Kidney (tissue), 13 donors: ENCODE measurements at regions not wholly inside any gene's neighbourhood (a gene's known extent, or its start where the extent isn't known, plus 50 kb on each side); places are given as distances from the start of the nearest gene placed in this dataset.

Experiments used
- DNase-seq, 5 donors: peaks; one replicate each; pipeline ENCODE4 v3.0.0-alpha.2; 2013 to 2020
- FAIRE-seq: peaks from 2 replicates; lab custom pipeline; 2012; peaks lifted over from hg19 to GRCh38; lab: Jason Lieb, UNC
- H3K27ac ChIP-seq, 2 donors: one replicate each; pipeline ENCODE4 v1.7.0; 2013; ENCODE audit warnings: low read depth in 2 of 2, low read length in 2 of 2, inconsistent platforms in 1 of 2
- H3K27me3 ChIP-seq: one replicate; pipeline ENCODE4 v1.7.1; 2013; ENCODE audit warnings: low read length, inconsistent platforms; ENCODE audit not compliant: control insufficient read depth, insufficient read depth
- H3K36me3 ChIP-seq, 3 donors: one replicate each; pipeline versions ENCODE4 v1.7.0 to v1.7.1; 2013; ENCODE audit warnings: low read length in 3 of 3, control low read depth in 1 of 3, inconsistent platforms in 1 of 3; ENCODE audit not compliant: insufficient read depth in 3 of 3, control insufficient read depth in 2 of 3
- H3K4me1 ChIP-seq, 3 donors: one replicate each; pipeline versions ENCODE4 v1.7.0 to v1.7.1; 2013; ENCODE audit warnings: low read length in 3 of 3, inconsistent platforms in 1 of 3, low read depth in 1 of 3; ENCODE audit not compliant: control insufficient read depth in 2 of 3, insufficient read depth in 2 of 3
- H3K4me3 ChIP-seq, 3 donors: one replicate each; pipeline versions ENCODE4 v1.7.0 to v1.8.1; 2013; ENCODE audit warnings: low read length in 3 of 3, control low read depth in 1 of 3, inconsistent platforms in 1 of 3
- H3K9ac ChIP-seq, 3 donors: one replicate each; pipeline versions ENCODE4 v1.7.0 to v1.7.1; 2013; ENCODE audit warnings: low read length in 3 of 3, control low read depth in 1 of 3, inconsistent platforms in 1 of 3
- H3K9me3 ChIP-seq, 3 donors: one replicate each; pipeline versions ENCODE4 v1.7.0 to v1.7.1; 2013; ENCODE audit warnings: low read length in 3 of 3, control low read depth in 1 of 3, inconsistent platforms in 1 of 3; ENCODE audit not compliant: control insufficient read depth in 2 of 3, insufficient read depth in 1 of 3
- intact Hi-C: fragments of 100-400 bp; cut with DNase I; formaldehyde crosslinking; loops from one replicate; pipeline ENCODE4 v1.11.1; 2022
- TF ChIP-seq, protein P1 (sequence below): IDR thresholded peaks from 3 replicates; pipeline ENCODE4 v1.5.1; 2012; ENCODE audit warnings: mild to moderate bottlenecking, moderate library complexity, borderline replicate concordance; ENCODE audit not compliant: insufficient read depth; ENCODE audit errors: extremely low read depth
- donor health status: control.
- donor health status: control.
- donor health status: control.
- donor health status: control.
- donor health status: control.
- donor health status: DM: yes; HTN: yes; CAD: no.
- donor health status: Normal renal cell carcinoma (clear cell type).

DNA sequence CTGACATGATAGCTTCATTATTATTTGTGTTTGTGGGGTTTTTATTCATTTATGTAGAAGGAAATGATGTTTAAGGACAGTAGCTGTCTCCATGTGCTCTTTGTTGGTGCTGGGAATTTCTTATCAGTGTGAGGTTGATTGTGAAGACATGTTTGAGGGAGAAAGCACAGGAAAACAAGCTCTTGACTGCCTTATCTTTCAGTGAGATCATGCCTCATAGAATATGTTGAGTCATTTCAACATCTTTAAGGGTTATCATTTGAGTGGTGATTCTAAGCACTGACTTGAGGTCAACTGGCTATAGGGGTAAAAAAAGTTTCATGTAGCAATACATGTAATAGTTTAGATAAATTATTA is 405.1 kb upstream of the ADAMTS5 start:
- no peak overlapping the region for H3K9ac ChIP-seq
- DNase-seq (no peak), FAIRE-seq (no peak)
- no peaks in the 10 kb centered on the region for H3K36me3 ChIP-seq
- peaks cover 0 to 4% (median 0%) of the 10 kb centered on the region in 3 donors for H3K4me1 ChIP-seq
- intact Hi-C loops: no loop called here
- no peak overlapping the region for H3K4me3 ChIP-seq
- no peaks in the 10 kb centered on the region for H3K27me3 ChIP-seq
- no peaks in the 10 kb centered on the region for H3K9me3 ChIP-seq
- TF ChIP-seq, protein P1, sequence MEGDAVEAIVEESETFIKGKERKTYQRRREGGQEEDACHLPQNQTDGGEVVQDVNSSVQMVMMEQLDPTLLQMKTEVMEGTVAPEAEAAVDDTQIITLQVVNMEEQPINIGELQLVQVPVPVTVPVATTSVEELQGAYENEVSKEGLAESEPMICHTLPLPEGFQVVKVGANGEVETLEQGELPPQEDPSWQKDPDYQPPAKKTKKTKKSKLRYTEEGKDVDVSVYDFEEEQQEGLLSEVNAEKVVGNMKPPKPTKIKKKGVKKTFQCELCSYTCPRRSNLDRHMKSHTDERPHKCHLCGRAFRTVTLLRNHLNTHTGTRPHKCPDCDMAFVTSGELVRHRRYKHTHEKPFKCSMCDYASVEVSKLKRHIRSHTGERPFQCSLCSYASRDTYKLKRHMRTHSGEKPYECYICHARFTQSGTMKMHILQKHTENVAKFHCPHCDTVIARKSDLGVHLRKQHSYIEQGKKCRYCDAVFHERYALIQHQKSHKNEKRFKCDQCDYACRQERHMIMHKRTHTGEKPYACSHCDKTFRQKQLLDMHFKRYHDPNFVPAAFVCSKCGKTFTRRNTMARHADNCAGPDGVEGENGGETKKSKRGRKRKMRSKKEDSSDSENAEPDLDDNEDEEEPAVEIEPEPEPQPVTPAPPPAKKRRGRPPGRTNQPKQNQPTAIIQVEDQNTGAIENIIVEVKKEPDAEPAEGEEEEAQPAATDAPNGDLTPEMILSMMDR: no peak
- no peak overlapping the region for H3K27ac ChIP-seq

DNA sequence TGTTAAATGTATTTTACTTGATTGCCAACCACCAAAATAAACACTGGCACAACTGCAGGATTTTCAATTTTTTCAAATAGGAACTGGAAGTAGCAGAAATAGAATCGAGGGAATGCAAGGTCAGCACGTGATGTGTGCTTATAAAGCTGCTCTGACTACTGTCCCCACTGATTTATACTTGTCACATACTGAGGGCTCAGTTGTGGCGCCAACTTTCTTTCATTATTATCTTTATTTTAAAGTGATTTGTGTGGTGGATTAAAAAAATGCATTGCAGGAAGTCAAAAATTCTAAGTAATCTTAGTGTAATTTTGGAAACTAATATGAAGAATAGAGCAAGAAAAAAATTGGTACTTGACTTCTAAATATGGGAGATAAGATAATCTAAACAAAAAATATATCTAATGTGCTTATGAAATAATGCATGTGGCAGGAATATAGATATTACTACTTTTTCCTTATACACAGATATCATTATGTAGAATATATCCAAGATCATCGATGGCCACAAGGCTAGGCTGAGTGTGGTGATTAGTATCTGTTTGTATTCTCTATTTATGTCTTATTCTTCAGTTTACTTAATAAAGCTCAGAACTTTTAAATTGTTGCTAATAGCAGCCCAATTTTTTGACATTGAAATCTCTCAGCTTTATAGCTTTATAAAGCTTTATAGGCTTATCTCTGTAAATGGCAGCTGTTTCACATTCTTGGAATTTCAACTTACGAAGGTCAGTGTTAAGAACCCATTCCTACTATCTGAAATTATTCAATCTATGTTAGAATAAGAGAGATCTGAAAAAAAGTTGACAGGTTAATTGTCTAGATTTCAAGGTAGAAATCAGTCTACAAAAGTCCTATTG is 404.5 kb upstream of the ADAMTS5 start:
- Histone ChIP-seq H3K4me1 (peaks cover 0 to 4% (median 0%) of the 10 kb centered on the region in 3 donors), H3K4me3 (no peak overlapping the region), H3K9ac (no peak overlapping the region), H3K36me3 (no peaks in the 10 kb centered on the region), H3K27me3 (no peaks in the 10 kb centered on the region), H3K27ac (no peak overlapping the region), H3K9me3 (no peaks in the 10 kb centered on the region)
- intact Hi-C loops: no loop called here
- peak in 2 of 5 donors; percentile 33 to 71 for DNase-seq
- FAIRE-seq: no peak
- TF ChIP-seq, protein P1: no peak

DNA sequence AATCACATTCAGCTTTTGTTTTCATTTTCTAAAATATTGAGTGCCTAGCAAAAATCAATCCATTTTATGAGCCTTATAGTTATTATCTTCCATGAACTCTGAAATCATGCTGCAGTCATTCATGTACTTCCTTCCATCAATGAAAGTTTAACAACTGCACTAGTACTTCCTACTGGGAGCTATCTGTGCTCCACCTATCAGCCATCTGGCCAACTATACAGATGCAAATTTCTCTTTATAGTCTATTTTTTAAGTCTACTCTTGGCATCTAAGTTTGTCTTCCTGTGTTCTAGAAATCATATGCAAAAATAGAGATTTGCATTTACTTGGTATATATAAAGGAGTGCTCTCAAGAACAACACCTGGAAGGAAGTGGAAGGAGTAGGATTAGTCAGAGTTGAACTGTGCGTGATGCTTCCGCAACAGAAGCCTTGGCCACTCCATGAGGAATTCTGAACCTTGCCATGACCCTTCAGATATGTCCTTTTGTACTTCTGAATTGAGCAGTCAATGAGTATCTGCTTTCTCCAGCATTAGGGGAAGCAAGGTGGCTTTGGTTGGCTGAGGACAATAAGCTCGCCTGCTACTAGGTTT is 403.2 kb upstream of the ADAMTS5 start:
- DNase-seq: peak in 1 of 5 donors; percentile 37
- no peak for FAIRE-seq
- Histone ChIP-seq H3K9me3 (no peaks in the 10 kb centered on the region), H3K9ac (no peak overlapping the region), H3K36me3 (no peaks in the 10 kb centered on the region), H3K4me1 (peaks cover 0 to 4% (median 0%) of the 10 kb centered on the region in 3 donors), H3K4me3 (no peak overlapping the region), H3K27ac (no peak overlapping the region), H3K27me3 (no peaks in the 10 kb centered on the region)
- intact Hi-C loops: no loop called here
- TF ChIP-seq, protein P1: no peak
